Loucy (cell line): ENCODE measurements at regions not wholly inside any gene's neighbourhood (a gene's known extent, or its start where the extent isn't known, plus 50 kb on each side); places are given as distances from the start of the nearest gene placed in this dataset.

ENCODE experiments used
- H2AFZ ChIP-seq: fragments of 200-600 bp; sonication (generic); 2 replicates; pipeline ENCODE4 v1.6.0; 2016; ENCODE audit warnings: antibody characterized with exemption, mild to moderate bottlenecking, low read length, moderate library complexity
- H3F3A ChIP-seq: fragments of 200-600 bp; 2 replicates; pipeline ENCODE4 v1.6.0; 2016; ENCODE audit warnings: antibody characterized with exemption, low read depth, mild to moderate bottlenecking
- H3K27me3 ChIP-seq: fragments of 200-600 bp; sonication (generic); 2 replicates; pipeline ENCODE4 v1.6.1; 2014; ENCODE audit warnings: low read length, mild to moderate bottlenecking; ENCODE audit not compliant: insufficient read depth, poor library complexity, severe bottlenecking
- H3K36me3 ChIP-seq: fragments of 200-600 bp; sonication (generic); 2 replicates; pipeline ENCODE4 v1.6.1; 2016; ENCODE audit warnings: low read length; ENCODE audit not compliant: insufficient read depth
- H3K4me1 ChIP-seq: fragments of 200-600 bp; sonication (generic); 2 replicates; pipeline ENCODE4 v1.5.1; 2014; ENCODE audit warnings: low read length, mild to moderate bottlenecking; ENCODE audit not compliant: insufficient read depth, poor library complexity, severe bottlenecking
- H3K4me2 ChIP-seq: fragments of 200-600 bp; sonication (generic); 2 replicates; pipeline ENCODE4 v1.6.0; 2014; ENCODE audit warnings: antibody characterized with exemption, low read length, low read depth, mild to moderate bottlenecking; ENCODE audit not compliant: poor library complexity, severe bottlenecking
- H3K4me3 ChIP-seq: fragments of 200-600 bp; sonication (generic); 2 replicates; pipeline ENCODE4 v1.5.1; 2014; ENCODE audit warnings: low read length, mild to moderate bottlenecking, mixed read lengths; ENCODE audit not compliant: poor library complexity, severe bottlenecking
- H3K79me2 ChIP-seq: fragments of 200-600 bp; sonication (generic); 2 replicates; pipeline ENCODE4 v1.6.1; 2014; ENCODE audit warnings: low read length; ENCODE audit not compliant: insufficient read depth
- H3K9ac ChIP-seq: fragments of 200-600 bp; sonication (generic); 2 replicates; pipeline ENCODE4 v1.6.0; 2014; ENCODE audit warnings: mild to moderate bottlenecking, low read depth, low read length, moderate library complexity; ENCODE audit not compliant: poor library complexity, severe bottlenecking
- H3K9me2 ChIP-seq: fragments of 200-600 bp; sonication (generic); replicated peaks from 2 replicates; pipeline ENCODE4 v1.6.1; 2016; ENCODE audit warnings: low read depth, low read length, mixed read lengths
- H3K9me3 ChIP-seq: fragments of 200-600 bp; sonication (generic); 2 replicates; pipeline ENCODE4 v1.6.1; 2014; ENCODE audit warnings: mild to moderate bottlenecking, antibody characterized with exemption, low read length, low read depth; ENCODE audit not compliant: insufficient read depth
- H4K20me1 ChIP-seq: fragments of 200-600 bp; sonication (generic); 2 replicates; pipeline ENCODE4 v1.6.0; 2014; ENCODE audit warnings: antibody characterized with exemption, low read length, mild to moderate bottlenecking; ENCODE audit not compliant: insufficient read depth, poor library complexity, severe bottlenecking
- CTCF ChIP-seq: fragments of 200-600 bp; sonication (generic); conservative IDR thresholded peaks from 2 replicates; pipeline ENCODE4 v1.5.1; 2014; ENCODE audit warnings: mild to moderate bottlenecking, antibody characterized with exemption, low read length
- EZH2phosphoT487 ChIP-seq: fragments of 200-600 bp; IDR thresholded peaks from 2 replicates; pipeline ENCODE4 v1.6.1; 2018; ENCODE audit warnings: antibody characterized with exemption, mild to moderate bottlenecking, moderate library complexity, borderline replicate concordance

GRCh38 chr11:13160806-13161205 is 116.8 kb upstream of the BMAL1 start:
- H3K36me3 ChIP-seq, result no peaks in the 10 kb centered on the region
- no peaks in the 10 kb centered on the region for H3K9me3 ChIP-seq
- no peaks in the 10 kb centered on the region for H4K20me1 ChIP-seq
- H3K79me2 ChIP-seq, result no peaks in the 10 kb centered on the region
- no peaks in the 10 kb centered on the region for H3F3A ChIP-seq
- no peak overlapping the region for H3K4me2 ChIP-seq
- H3K4me1 ChIP-seq, result no peaks in the 10 kb centered on the region
- no peaks in the 10 kb centered on the region for H3K27me3 ChIP-seq
- no peak overlapping the region for H3K9ac ChIP-seq
- H3K9me2 ChIP-seq, result no peaks in the 10 kb centered on the region
- TF ChIP-seq EZH2phosphoT487 (no peak), CTCF (no peak)
- no peak overlapping the region for H3K4me3 ChIP-seq
- H2AFZ ChIP-seq, result no peak overlapping the region

GRCh38 chr11:13163158-13163557 is 114.4 kb upstream of the BMAL1 start:
- H3K79me2 ChIP-seq, result no peaks in the 10 kb centered on the region

GRCh38 chr11:13166036-13166435 is 111.6 kb upstream of the BMAL1 start:
- no peak overlapping the region for H3K4me2 ChIP-seq
- H2AFZ ChIP-seq, result no peak overlapping the region
- TF ChIP-seq EZH2phosphoT487 (no peak), CTCF (no peak)
- H4K20me1 ChIP-seq, result no peaks in the 10 kb centered on the region
- no peaks in the 10 kb centered on the region for H3K9me2 ChIP-seq
- H3K4me3 ChIP-seq, result no peak overlapping the region
- no peaks in the 10 kb centered on the region for H3K4me1 ChIP-seq
- H3K79me2 ChIP-seq, result no peaks in the 10 kb centered on the region
- no peaks in the 10 kb centered on the region for H3K27me3 ChIP-seq
- no peak overlapping the region for H3K9ac ChIP-seq
- H3F3A ChIP-seq, result no peaks in the 10 kb centered on the region
- H3K9me3 ChIP-seq, result no peaks in the 10 kb centered on the region
- H3K36me3 ChIP-seq, result no peaks in the 10 kb centered on the region

More at GRCh38 chr11:13163158-13163557, 114.4 kb upstream of the BMAL1 start:
- Histone ChIP-seq H3K4me2 (no peak overlapping the region), H3K27me3 (no peaks in the 10 kb centered on the region), H3K4me1 (no peaks in the 10 kb centered on the region), H2AFZ (no peak overlapping the region), H3K9ac (no peak overlapping the region), H3K36me3 (no peaks in the 10 kb centered on the region), H3K4me3 (no peak overlapping the region), H3K9me3 (no peaks in the 10 kb centered on the region), H3K9me2 (no peaks in the 10 kb centered on the region), H4K20me1 (no peaks in the 10 kb centered on the region), H3F3A (no peaks in the 10 kb centered on the region)
- TF ChIP-seq EZH2phosphoT487 (no peak), CTCF (no peak)
